Activated T-cell treated with anti-CD3 and anti-CD28 coated beads, Interleukin-2, amount 50 U/mL, for 72 hours (primary cell): ENCODE measurements at regions not wholly inside any gene's neighbourhood (a gene's known extent, or its start where the extent isn't known, plus 50 kb on each side); places are given as distances from the start of the nearest gene placed in this dataset.

Experiments
- ATAC-seq, 2 donors: fragments of 150-1000 bp; cut with Tn5 transposase; replicated peaks in 1 of 2; 2 replicates each; pipeline ENCODE4 v1.10.0; 2021; ENCODE audit warnings: moderate library complexity in 2 of 2, mild to moderate bottlenecking in 1 of 2
- DNase-seq, 2 donors: peaks; one replicate each; pipeline ENCODE4 v3.0.0; 2021 to 2022; ENCODE audit warnings: mixed read lengths in 1 of 2
- H3K27ac Mint-ChIP-seq: one replicate; pipeline ENCODE4 v1.8.0; 2022; ENCODE audit warnings: mild to moderate bottlenecking, moderate library complexity, mixed read lengths
- H3K27me3 Mint-ChIP-seq: one replicate; pipeline ENCODE4 v1.8.0; 2022; ENCODE audit warnings: low read depth, mixed read lengths
- H3K36me3 Mint-ChIP-seq, 2 donors: one replicate each; pipeline ENCODE4 v1.8.0; 2022; ENCODE audit warnings: mixed read lengths in 2 of 2, mild to moderate bottlenecking in 1 of 2; ENCODE audit not compliant: insufficient read depth in 2 of 2
- H3K4me1 Mint-ChIP-seq: one replicate; pipeline ENCODE4 v1.8.0; 2022; ENCODE audit warnings: low read depth, mixed read lengths
- H3K4me3 Mint-ChIP-seq, 2 donors: one replicate each; pipeline ENCODE4 v1.8.0; 2022; ENCODE audit warnings: mild to moderate bottlenecking in 2 of 2, mixed read lengths in 2 of 2, moderate library complexity in 2 of 2
- H3K9me3 Mint-ChIP-seq, 2 donors: one replicate each; pipeline ENCODE4 v1.8.0; 2022; ENCODE audit warnings: mixed read lengths in 2 of 2

- no peaks in the 10 kb centered on the region for H3K9me3 Mint-ChIP-seq
- ATAC-seq (no peak), DNase-seq (no peak)
- no peaks in the 10 kb centered on the region for H3K27me3 Mint-ChIP-seq
- no peaks in the 10 kb centered on the region for H3K4me1 Mint-ChIP-seq
- H3K27ac Mint-ChIP-seq: no peak overlapping the region
- no peaks in the 10 kb centered on the region for H3K36me3 Mint-ChIP-seq
- H3K4me3 Mint-ChIP-seq: no peak overlapping the region
These were observed 144.8 kb upstream of the NDUFV2 start for GRCh38 chr18:8957731-8958130.

GRCh38 chr18:8958660-8959059 lies 143.8 kb upstream of the NDUFV2 start:
- Mint-ChIP-seq H3K27ac (no peak overlapping the region), H3K4me1 (no peaks in the 10 kb centered on the region), H3K9me3 (no peaks in the 10 kb centered on the region), H3K27me3 (no peaks in the 10 kb centered on the region), H3K36me3 (no peaks in the 10 kb centered on the region), H3K4me3 (no peak overlapping the region)
- ATAC-seq: no peak
- DNase-seq: no peak

- no peak overlapping the region for H3K4me3 Mint-ChIP-seq
- H3K36me3 Mint-ChIP-seq: no peaks in the 10 kb centered on the region
- no peaks in the 10 kb centered on the region for H3K4me1 Mint-ChIP-seq
- no peaks in the 10 kb centered on the region for H3K27me3 Mint-ChIP-seq
- ATAC-seq (no peak), DNase-seq (no peak)
- no peaks in the 10 kb centered on the region for H3K9me3 Mint-ChIP-seq
- H3K27ac Mint-ChIP-seq: no peak overlapping the region
These were observed 142.9 kb upstream of the NDUFV2 start for GRCh38 chr18:8959551-8960135.

GRCh38 chr18:8960740-8961657 lies 141.5 kb upstream of the NDUFV2 start:
- ATAC-seq (no peak), DNase-seq (no peak)
- Mint-ChIP-seq H3K27me3 (no peaks in the 10 kb centered on the region), H3K27ac (no peak overlapping the region), H3K9me3 (no peaks in the 10 kb centered on the region), H3K36me3 (no peaks in the 10 kb centered on the region), H3K4me1 (no peaks in the 10 kb centered on the region), H3K4me3 (no peak overlapping the region)

GRCh38 chr18:8962192-8962779 lies 140.2 kb upstream of the NDUFV2 start:
- Mint-ChIP-seq H3K4me3 (no peak overlapping the region), H3K36me3 (no peaks in the 10 kb centered on the region), H3K4me1 (no peaks in the 10 kb centered on the region), H3K27ac (no peak overlapping the region), H3K27me3 (no peaks in the 10 kb centered on the region), H3K9me3 (no peaks in the 10 kb centered on the region)
- ATAC-seq: no peak
- no peak for DNase-seq

GRCh38 chr18:8962855-8963635 lies 139.5 kb upstream of the NDUFV2 start:
- Mint-ChIP-seq H3K27me3 (no peaks in the 10 kb centered on the region), H3K4me1 (no peaks in the 10 kb centered on the region), H3K36me3 (no peaks in the 10 kb centered on the region), H3K4me3 (no peak overlapping the region), H3K9me3 (no peaks in the 10 kb centered on the region), H3K27ac (no peak overlapping the region)
- no peak for DNase-seq
- no peak for ATAC-seq

GRCh38 chr18:8963876-8964275 lies 138.6 kb upstream of the NDUFV2 start:
- H3K4me3 Mint-ChIP-seq: no peak overlapping the region
- ATAC-seq: no peak

GRCh38 chr18:8965398-8965797 lies 137.1 kb upstream of the NDUFV2 start:
- Mint-ChIP-seq H3K9me3 (no peaks in the 10 kb centered on the region), H3K36me3 (no peaks in the 10 kb centered on the region), H3K27ac (no peak overlapping the region), H3K4me3 (no peak overlapping the region), H3K27me3 (no peaks in the 10 kb centered on the region), H3K4me1 (no peaks in the 10 kb centered on the region)
- ATAC-seq (no peak), DNase-seq (no peak)

More at GRCh38 chr18:8963876-8964275, 138.6 kb upstream of the NDUFV2 start:
- no peak for DNase-seq
- Mint-ChIP-seq H3K36me3 (no peaks in the 10 kb centered on the region), H3K4me1 (no peaks in the 10 kb centered on the region), H3K9me3 (no peaks in the 10 kb centered on the region), H3K27me3 (no peaks in the 10 kb centered on the region), H3K27ac (no peak overlapping the region)

- DNase-seq: no peak
- H3K4me1 Mint-ChIP-seq: no peaks in the 10 kb centered on the region
- H3K27ac Mint-ChIP-seq: no peak overlapping the region
- no peaks in the 10 kb centered on the region for H3K9me3 Mint-ChIP-seq
- H3K27me3 Mint-ChIP-seq: no peaks in the 10 kb centered on the region
- ATAC-seq: no peak
- H3K36me3 Mint-ChIP-seq: no peaks in the 10 kb centered on the region
- no peak overlapping the region for H3K4me3 Mint-ChIP-seq
These were observed 135.7 kb upstream of the NDUFV2 start for GRCh38 chr18:8966821-8967220.

GRCh38 chr18:8967573-8967972 lies 134.9 kb upstream of the NDUFV2 start:
- H3K36me3 Mint-ChIP-seq: no peaks in the 10 kb centered on the region
- no peak overlapping the region for H3K4me3 Mint-ChIP-seq
- ATAC-seq (no peak), DNase-seq (no peak)
- H3K27me3 Mint-ChIP-seq: no peaks in the 10 kb centered on the region
- H3K27ac Mint-ChIP-seq: no peak overlapping the region
- no peaks in the 10 kb centered on the region for H3K9me3 Mint-ChIP-seq
- no peaks in the 10 kb centered on the region for H3K4me1 Mint-ChIP-seq

GRCh38 chr18:8969639-8970390 lies 132.7 kb upstream of the NDUFV2 start:
- Mint-ChIP-seq H3K27ac (no peak overlapping the region), H3K4me3 (no peak overlapping the region), H3K27me3 (peaks cover 5% of the 10 kb centered on the region), H3K9me3 (peaks cover 0 to 5% of the 10 kb centered on the region in 2 donors), H3K36me3 (peaks cover 0 to 2% of the 10 kb centered on the region in 2 donors), H3K4me1 (no peaks in the 10 kb centered on the region)
- DNase-seq: no peak
- no peak for ATAC-seq

GRCh38 chr18:8970843-8971242 lies 131.7 kb upstream of the NDUFV2 start:
- ATAC-seq (no peak), DNase-seq (no peak)
- Mint-ChIP-seq H3K27me3 (peaks cover 5% of the 10 kb centered on the region), H3K9me3 (peaks cover 0 to 5% of the 10 kb centered on the region in 2 donors), H3K4me1 (no peaks in the 10 kb centered on the region), H3K27ac (no peak overlapping the region), H3K36me3 (peaks cover 0 to 2% of the 10 kb centered on the region in 2 donors), H3K4me3 (no peak overlapping the region)
